Smooth muscle cell (in vitro differentiated cells): ENCODE measurements at regions not wholly inside any gene's neighbourhood (a gene's known extent, or its start where the extent isn't known, plus 50 kb on each side); places are given as distances from the start of the nearest gene placed in this dataset.

Experiments
- DNase-seq: peaks from one replicate; lab custom pipeline; 2025; ENCODE audit not compliant: unreplicated experiment; lab: John Stamatoyannopoulos, UW
- H2AFZ ChIP-seq: fragments of 200-600 bp; sonication (generic); 2 replicates; pipeline ENCODE4 v1.6.0; 2016; ENCODE audit warnings: antibody characterized with exemption, low read depth, mild to moderate bottlenecking
- H3F3A ChIP-seq: fragments of 200-600 bp; sonication (generic); 2 replicates; pipeline ENCODE4 v1.6.0; 2017; ENCODE audit warnings: antibody characterized with exemption, low read depth
- H3K27ac ChIP-seq: fragments of 200-600 bp; sonication (generic); 2 replicates; pipeline ENCODE4 v1.5.1; 2016; ENCODE audit warnings: low read depth, mild to moderate bottlenecking
- H3K27me3 ChIP-seq: fragments of 200-600 bp; sonication (generic); 2 replicates; pipeline ENCODE4 v1.6.1; 2016; ENCODE audit warnings: low read depth, mild to moderate bottlenecking
- H3K36me3 ChIP-seq: fragments of 200-600 bp; sonication (generic); 2 replicates; pipeline ENCODE4 v1.5.1; 2016; ENCODE audit warnings: low read depth
- H3K4me1 ChIP-seq: fragments of 200-600 bp; sonication (generic); 2 replicates; pipeline ENCODE4 v1.5.1; 2016; ENCODE audit warnings: low read depth
- H3K4me2 ChIP-seq: fragments of 200-600 bp; sonication (generic); 2 replicates; pipeline ENCODE4 v1.6.0; 2016; ENCODE audit warnings: mild to moderate bottlenecking
- H3K4me3 ChIP-seq: fragments of 200-600 bp; sonication (generic); 2 replicates; pipeline ENCODE4 v1.5.1; 2016; ENCODE audit warnings: mild to moderate bottlenecking
- H3K79me2 ChIP-seq: fragments of 200-600 bp; sonication (generic); 2 replicates; pipeline ENCODE4 v1.6.0; 2016; ENCODE audit warnings: low read depth, mild to moderate bottlenecking
- H3K9ac ChIP-seq: fragments of 200-600 bp; sonication (generic); 2 replicates; pipeline ENCODE4 v1.6.0; 2016; ENCODE audit warnings: low read depth
- H3K9me3 ChIP-seq: fragments of 200-600 bp; sonication (generic); replicated peaks from 2 replicates; pipeline ENCODE4 v1.5.1; 2016; ENCODE audit warnings: low read depth
- H4K20me1 ChIP-seq: fragments of 200-600 bp; sonication (generic); 2 replicates; pipeline ENCODE4 v1.6.0; 2016; ENCODE audit warnings: low read depth
- CTCF ChIP-seq: fragments of 200-600 bp; sonication (generic); IDR thresholded peaks from 2 replicates; pipeline ENCODE4 v1.5.1; 2017; ENCODE audit warnings: borderline replicate concordance, mild to moderate bottlenecking, antibody characterized with exemption; ENCODE audit not compliant: insufficient read depth, poor library complexity, severe bottlenecking
- WGBS: methylation state at CpG from one replicate; pipeline ENCODE4 v1.1.7; 2016; ENCODE audit warnings: low lambda C conversion rate; 5-methylcytosine and 5-hydroxymethylcytosine counted together

- Histone ChIP-seq H3K9me3 (no peaks in the 10 kb centered on the region), H3F3A (no peaks in the 10 kb centered on the region), H3K36me3 (no peaks in the 10 kb centered on the region), H3K27ac (no peak overlapping the region), H3K9ac (no peak overlapping the region), H3K4me3 (no peak overlapping the region), H3K4me1 (peaks cover 3% of the 10 kb centered on the region), H3K4me2 (no peak overlapping the region), H3K79me2 (no peaks in the 10 kb centered on the region), H4K20me1 (no peaks in the 10 kb centered on the region), H2AFZ (no peak overlapping the region), H3K27me3 (peaks cover 21% of the 10 kb centered on the region)
- 72% methylated on average over 2 of the region's 2 CpGs for WGBS
- DNase-seq: no peak
- TF ChIP-seq CTCF: no peak
These were observed 67.4 kb upstream of the SHB start for GRCh38 chr9:38136386-38136785.

- Histone ChIP-seq H3F3A (no peaks in the 10 kb centered on the region), H3K9ac (no peak overlapping the region), H3K4me3 (no peak overlapping the region), H3K36me3 (no peaks in the 10 kb centered on the region), H3K79me2 (no peaks in the 10 kb centered on the region), H3K4me1 (no peaks in the 10 kb centered on the region), H3K9me3 (no peaks in the 10 kb centered on the region), H3K4me2 (no peak overlapping the region), H3K27ac (no peak overlapping the region), H2AFZ (no peak overlapping the region), H3K27me3 (peaks cover 21% of the 10 kb centered on the region), H4K20me1 (no peaks in the 10 kb centered on the region)
- TF ChIP-seq CTCF: no peak
- WGBS: 82% methylated on average over 6 of the region's 6 CpGs
- DNase-seq: no peak
These were observed 65.7 kb upstream of the SHB start for GRCh38 chr9:38134611-38135237.

- peaks cover 21% of the 10 kb centered on the region for H3K27me3 ChIP-seq
- H3K27ac ChIP-seq: no peak overlapping the region
- H2AFZ ChIP-seq: no peak overlapping the region
- no peak for DNase-seq
- no peaks in the 10 kb centered on the region for H3F3A ChIP-seq
- no peaks in the 10 kb centered on the region for H4K20me1 ChIP-seq
- no peaks in the 10 kb centered on the region for H3K36me3 ChIP-seq
- H3K4me3 ChIP-seq: no peak overlapping the region
- no peak overlapping the region for H3K9ac ChIP-seq
- H3K4me2 ChIP-seq: no peak overlapping the region
- H3K4me1 ChIP-seq: no peaks in the 10 kb centered on the region
- H3K79me2 ChIP-seq: no peaks in the 10 kb centered on the region
- no peak for TF ChIP-seq CTCF
- no peaks in the 10 kb centered on the region for H3K9me3 ChIP-seq
These were observed 64.6 kb upstream of the SHB start for GRCh38 chr9:38133595-38133994.

GRCh38 chr9:38132956-38133355, 63.9 kb upstream of the SHB start:
- no peaks in the 10 kb centered on the region for H3K9me3 ChIP-seq
- no peaks in the 10 kb centered on the region for H3K79me2 ChIP-seq
- H3K4me3 ChIP-seq: no peak overlapping the region
- no peaks in the 10 kb centered on the region for H3K36me3 ChIP-seq
- H2AFZ ChIP-seq: no peak overlapping the region
- no peak for DNase-seq
- H4K20me1 ChIP-seq: no peaks in the 10 kb centered on the region
- WGBS: 90% methylated on average over 5 of the region's 5 CpGs
- no peak overlapping the region for H3K27ac ChIP-seq
- no peak overlapping the region for H3K9ac ChIP-seq
- no peaks in the 10 kb centered on the region for H3K4me1 ChIP-seq
- no peak overlapping the region for H3K4me2 ChIP-seq
- no peak for TF ChIP-seq CTCF
- no peaks in the 10 kb centered on the region for H3F3A ChIP-seq
- H3K27me3 ChIP-seq: peaks cover 21% of the 10 kb centered on the region
